SHP77 (cell line): ENCODE measurements at regions not wholly inside any gene's neighbourhood (a gene's known extent, or its start where the extent isn't known, plus 50 kb on each side); places are given as distances from the start of the nearest gene placed in this dataset.
"Not testable (repeated sequence)": the region's sequence is repeated elsewhere in the genome, so short reads cannot be mapped to it uniquely, and the experiment has no call there.

Experiments used
- DNase-seq, 2 experiments: peaks; one replicate each; lab custom pipeline; 2025; lab: John Stamatoyannopoulos, UW

- no peak for DNase-seq
Observed at GRCh38 chr7:106448992-106449859, 164.4 kb upstream of the NAMPT start.

GRCh38 chr7:106448346-106448991, 163.7 kb upstream of the NAMPT start:
- no peak for DNase-seq

GRCh38 chr7:106447318-106447847, 162.6 kb upstream of the NAMPT start:
- no peak for DNase-seq

- not testable (repeated sequence) for DNase-seq
Observed at GRCh38 chr7:106445366-106445765, 160.6 kb upstream of the NAMPT start.

GRCh38 chr7:106444068-106444655, 159.4 kb upstream of the NAMPT start:
- no peak for DNase-seq

GRCh38 chr7:106443156-106443555, 158.4 kb upstream of the NAMPT start:
- DNase-seq, result no peak

- no peak for DNase-seq
Observed at GRCh38 chr7:106442476-106442875, 157.7 kb upstream of the NAMPT start.

GRCh38 chr7:106441343-106441742, 156.6 kb upstream of the NAMPT start:
- not testable (repeated sequence) for DNase-seq

GRCh38 chr7:106436933-106437332, 152.2 kb upstream of the NAMPT start:
- DNase-seq, result not testable (repeated sequence)

GRCh38 chr7:106433377-106433776, 148.6 kb upstream of the NAMPT start:
- no peak for DNase-seq

- no peak for DNase-seq
Observed at GRCh38 chr7:106430535-106431455, 146.0 kb upstream of the NAMPT start.

GRCh38 chr7:106430103-106430502, 145.3 kb upstream of the NAMPT start:
- no peak for DNase-seq

GRCh38 chr7:106426803-106427202, 142.0 kb upstream of the NAMPT start:
- no peak for DNase-seq

GRCh38 chr7:106425017-106425719, 140.4 kb upstream of the NAMPT start:
- peak; percentile 36 to 57 for DNase-seq

- no peak for DNase-seq
Observed at GRCh38 chr7:106424476-106425016, 139.8 kb upstream of the NAMPT start.

- no peak for DNase-seq
Observed at GRCh38 chr7:106423821-106424475, 139.2 kb upstream of the NAMPT start.

- DNase-seq, result no peak
Observed at GRCh38 chr7:106423111-106423510, 138.3 kb upstream of the NAMPT start.

- peak in 1 of 2 experiments; percentile 30 for DNase-seq
Observed at GRCh38 chr7:106421181-106421762, 136.5 kb upstream of the NAMPT start.

- no peak for DNase-seq
Observed at GRCh38 chr7:106420736-106421135, 136.0 kb upstream of the NAMPT start.

GRCh38 chr7:106420210-106420609, 135.4 kb upstream of the NAMPT start:
- DNase-seq, result no peak
